ENCODE measurements at regions not wholly inside any gene's neighbourhood (a gene's known extent, or its start where the extent isn't known, plus 50 kb on each side); places are given as distances from the start of the nearest gene placed in this dataset.

DNA sequence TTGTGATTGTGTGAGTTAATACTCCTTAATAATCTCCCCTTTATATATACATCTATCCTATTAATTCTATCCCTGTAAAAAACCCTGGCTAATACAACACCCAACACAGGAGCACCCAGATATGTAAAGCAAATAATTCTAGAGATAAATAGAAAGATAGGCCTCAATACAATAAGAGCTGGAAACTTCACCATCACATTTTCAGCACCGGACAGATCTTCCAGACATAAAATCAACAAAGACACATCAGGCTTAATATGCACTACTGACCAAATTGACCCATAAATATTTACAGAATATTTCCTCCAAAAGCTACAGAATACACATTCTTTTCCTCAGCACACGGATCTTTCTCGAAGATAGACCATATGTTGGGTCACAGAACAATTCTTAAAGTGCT is 71.0 kb upstream of the ST8SIA4 start:
- no peak for DNase-seq

- no peak for DNase-seq
Measured at GRCh38 chr5:100970646-100971255, 67.7 kb upstream of the ST8SIA4 start.

DNA sequence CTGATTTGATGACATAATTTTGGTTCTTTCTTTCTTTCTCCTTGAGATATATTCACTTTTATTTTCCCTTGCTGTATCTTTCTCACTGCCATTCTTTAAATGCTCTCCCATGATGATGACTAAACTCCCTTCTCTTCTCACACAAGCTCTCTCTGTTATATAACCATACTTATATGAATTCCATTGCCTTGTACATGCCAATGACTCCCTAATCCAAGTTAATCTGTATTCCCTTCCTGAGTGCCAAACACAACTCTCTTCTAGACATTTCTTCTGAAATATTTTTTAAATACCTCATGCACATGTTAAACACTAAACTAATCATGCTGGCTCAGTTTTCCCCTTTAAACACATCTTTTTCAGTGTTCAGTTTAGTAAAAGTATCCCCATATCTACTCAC is 62.2 kb upstream of the ST8SIA4 start:
- no peak for DNase-seq

All from NCI-H510A (cell line).